HG02623 (cell line): ENCODE measurements at regions not wholly inside any gene's neighbourhood (a gene's known extent, or its start where the extent isn't known, plus 50 kb on each side); places are given as distances from the start of the nearest gene placed in this dataset.
"Not testable (repeated sequence)": the region's sequence is repeated elsewhere in the genome, so short reads cannot be mapped to it uniquely, and the experiment has no call there.

Source experiments
- ATAC-seq: cut with Tn5 transposase; IDR thresholded peaks from one replicate; pipeline ENCODE4 v1.9.1; 2021; ENCODE audit warnings: moderate library complexity; ENCODE audit not compliant: unreplicated experiment

- no peak for ATAC-seq
Observed at GRCh38 chr10:85311613-85312337, 983.4 kb downstream of the CCSER2 start.

- ATAC-seq = no peak
Observed at GRCh38 chr10:85315657-85316056, 987.3 kb downstream of the CCSER2 start.

- no peak for ATAC-seq
Observed at GRCh38 chr10:85316276-85316675, 987.9 kb downstream of the CCSER2 start.

- ATAC-seq = no peak
Observed at GRCh38 chr10:85317827-85318226, 989.4 kb downstream of the CCSER2 start.

GRCh38 chr10:85318809-85319807 is 990.7 kb downstream of the CCSER2 start:
- ATAC-seq = no peak

- no peak for ATAC-seq
Observed at GRCh38 chr10:85319826-85320225, 991.4 kb downstream of the CCSER2 start.

GRCh38 chr10:85333594-85333993 is 1005.2 kb downstream of the CCSER2 start:
- ATAC-seq = no peak

GRCh38 chr10:85362401-85362800 is 1004.2 kb downstream of the GRID1 start:
- ATAC-seq = no peak

- ATAC-seq = no peak
Observed at GRCh38 chr10:85377029-85377806, 989.4 kb downstream of the GRID1 start.

- ATAC-seq = no peak
Observed at GRCh38 chr10:85379338-85379737, 987.3 kb downstream of the GRID1 start.

GRCh38 chr10:85400981-85401695 is 965.5 kb downstream of the GRID1 start:
- no peak for ATAC-seq

- ATAC-seq = no peak
Observed at GRCh38 chr10:85402541-85402940, 964.1 kb downstream of the GRID1 start.

GRCh38 chr10:85407088-85407487 is 959.5 kb downstream of the GRID1 start:
- no peak for ATAC-seq

- no peak for ATAC-seq
Observed at GRCh38 chr10:85408388-85408787, 958.2 kb downstream of the GRID1 start.

- ATAC-seq = not testable (repeated sequence)
Observed at GRCh38 chr10:85410586-85410985, 956.0 kb downstream of the GRID1 start.

- ATAC-seq = no peak
Observed at GRCh38 chr10:85413570-85413969, 953.0 kb downstream of the GRID1 start.

- no peak for ATAC-seq
Observed at GRCh38 chr10:85420501-85421191, 945.9 kb downstream of the GRID1 start.

GRCh38 chr10:85421421-85421820 is 945.2 kb downstream of the GRID1 start:
- no peak for ATAC-seq

- ATAC-seq = no peak
Observed at GRCh38 chr10:85429126-85429525, 937.5 kb downstream of the GRID1 start.

GRCh38 chr10:85430991-85431390 is 935.6 kb downstream of the GRID1 start:
- ATAC-seq = no peak
